ENCODE measurements at regions not wholly inside any gene's neighbourhood (a gene's known extent, or its start where the extent isn't known, plus 50 kb on each side); places are given as distances from the start of the nearest gene placed in this dataset.

GRCh38 chr18:2380101-2380500, 191.2 kb downstream of the METTL4 start:
- no peak for DNase-seq (ENCODE audit: low read depth)

- DNase-seq (ENCODE audit: low read depth): no peak
Observed at GRCh38 chr18:2381539-2381938, 189.8 kb downstream of the METTL4 start.

GRCh38 chr18:2387588-2387987, 183.7 kb downstream of the METTL4 start:
- DNase-seq (ENCODE audit: low read depth): no peak

GRCh38 chr18:2390158-2390557, 181.1 kb downstream of the METTL4 start:
- DNase-seq (ENCODE audit: low read depth): no peak

DNA sequence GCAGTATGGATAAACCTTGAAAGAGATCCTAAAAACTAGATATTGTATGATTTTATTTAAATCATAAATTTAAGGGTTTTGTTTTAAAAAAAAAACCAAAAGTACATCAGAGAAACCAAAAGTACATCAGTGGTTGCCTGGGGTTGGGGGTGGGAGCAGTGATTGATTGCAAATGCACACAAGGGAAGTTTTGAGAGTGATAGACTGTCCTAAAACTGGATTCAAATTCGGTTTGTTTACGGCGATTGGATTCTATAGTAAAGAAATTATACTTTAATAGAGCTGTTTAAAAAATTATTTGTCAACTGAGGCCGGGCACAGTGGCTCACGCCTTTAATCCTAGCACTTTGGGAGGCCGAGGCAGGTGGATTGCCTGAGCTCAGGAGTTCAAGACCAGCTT, 179.8 kb downstream of the METTL4 start:
- no peak for DNase-seq (ENCODE audit: low read depth)

- no peak for DNase-seq (ENCODE audit: low read depth)
Observed at GRCh38 chr18:2392446-2392845, 178.9 kb downstream of the METTL4 start.

DNA sequence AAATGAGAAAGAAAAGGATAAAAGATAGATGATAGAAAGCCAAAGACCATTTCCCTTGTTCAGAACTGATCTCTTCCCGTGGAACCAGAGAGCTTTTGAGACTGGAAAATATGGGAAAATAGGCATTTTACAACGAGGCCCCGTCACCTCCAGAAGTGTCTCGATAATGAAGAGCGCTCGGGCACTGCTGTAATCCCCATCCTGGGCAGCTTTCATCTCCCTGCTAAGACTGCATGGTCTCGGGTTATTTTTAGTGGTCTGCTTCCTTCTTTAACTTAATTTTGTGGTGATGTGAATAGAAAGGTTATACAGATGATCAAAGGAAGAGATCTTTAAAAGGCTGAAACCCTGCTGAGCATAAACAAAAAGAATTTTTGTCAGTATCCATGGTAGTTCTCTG, 176.6 kb downstream of the METTL4 start:
- no peak for DNase-seq (ENCODE audit: low read depth)

DNA sequence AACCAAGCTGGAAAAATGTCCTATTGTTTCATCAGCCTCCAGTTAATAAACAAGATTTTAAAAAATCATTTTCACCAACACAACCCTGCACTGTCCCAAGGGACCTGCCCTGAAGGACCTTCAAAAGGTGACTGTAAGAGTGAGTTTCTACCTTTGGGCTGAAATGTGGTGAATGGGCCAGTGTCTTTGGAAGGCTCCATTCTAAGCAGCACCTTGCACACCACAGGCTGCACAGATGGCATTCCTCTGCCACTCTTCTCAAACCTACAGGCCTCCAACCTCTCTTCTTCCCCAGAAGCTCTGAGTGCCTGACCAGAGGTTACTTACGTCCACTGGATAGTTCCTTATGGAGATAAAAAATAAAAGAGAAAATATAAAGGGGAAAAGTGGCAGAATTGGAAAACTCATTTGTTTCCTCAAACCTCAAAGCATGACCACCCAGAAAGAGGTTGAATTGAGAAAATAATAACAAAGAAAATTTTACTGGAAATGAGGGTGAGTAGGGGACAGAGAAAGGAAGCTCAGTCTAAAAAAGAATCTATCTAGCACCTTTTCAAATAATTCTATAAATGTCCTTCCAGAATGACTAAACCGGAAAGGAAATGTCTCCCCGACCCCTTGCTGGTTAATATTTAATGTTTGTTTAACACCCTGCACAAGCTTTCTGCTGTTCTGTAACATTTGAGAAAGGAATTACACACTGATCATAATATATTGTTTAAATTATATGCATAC, 175.7 kb downstream of the METTL4 start:
- no peak for DNase-seq (ENCODE audit: low read depth)

- no peak for DNase-seq (ENCODE audit: low read depth)
Observed at GRCh38 chr18:2396162-2396505, 175.2 kb downstream of the METTL4 start.

DNA sequence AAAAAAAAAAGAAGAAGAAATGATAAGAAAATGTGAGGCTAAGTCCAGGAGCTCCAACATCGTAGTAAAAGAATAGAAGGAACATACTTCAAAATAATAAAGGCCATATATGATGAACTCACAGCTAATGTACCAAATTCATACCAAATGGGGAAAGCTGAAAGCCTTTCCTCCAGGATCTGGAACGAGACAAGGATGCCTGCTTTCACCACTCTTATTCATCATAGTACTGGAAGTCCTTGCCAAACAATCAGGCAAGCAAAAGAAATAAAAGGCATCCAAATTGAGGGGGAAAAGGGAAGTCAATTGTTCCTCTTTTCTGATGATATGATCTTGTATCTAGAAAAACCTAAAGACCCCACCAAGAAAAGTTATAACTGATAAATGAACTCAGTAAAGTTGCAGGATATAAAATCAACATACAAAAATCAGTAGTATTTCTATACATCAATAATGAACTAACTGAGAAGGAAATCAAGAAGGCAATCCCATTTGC, 170.6 kb downstream of the METTL4 start:
- DNase-seq (ENCODE audit: low read depth): peak; percentile 10

DNA sequence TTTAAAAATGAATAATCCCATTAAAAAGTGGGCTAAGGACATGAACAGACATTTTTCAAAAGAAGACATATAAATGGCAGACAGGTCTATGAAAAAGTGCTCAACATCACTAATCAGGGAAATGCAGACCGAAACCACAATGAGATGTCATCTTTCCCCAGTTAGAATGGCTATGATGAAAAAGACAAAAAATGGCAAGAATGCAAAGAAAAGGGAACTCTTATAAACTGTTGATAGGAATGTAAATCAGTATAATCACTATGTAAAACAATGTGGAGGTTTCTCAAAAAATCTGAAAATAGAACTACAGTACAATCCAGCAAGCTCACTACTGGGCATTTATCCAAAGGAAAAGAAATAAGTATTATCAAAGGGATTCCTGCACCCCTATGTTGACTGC, 169.2 kb downstream of the METTL4 start:
- peak; percentile 56 for DNase-seq (ENCODE audit: low read depth)

DNA sequence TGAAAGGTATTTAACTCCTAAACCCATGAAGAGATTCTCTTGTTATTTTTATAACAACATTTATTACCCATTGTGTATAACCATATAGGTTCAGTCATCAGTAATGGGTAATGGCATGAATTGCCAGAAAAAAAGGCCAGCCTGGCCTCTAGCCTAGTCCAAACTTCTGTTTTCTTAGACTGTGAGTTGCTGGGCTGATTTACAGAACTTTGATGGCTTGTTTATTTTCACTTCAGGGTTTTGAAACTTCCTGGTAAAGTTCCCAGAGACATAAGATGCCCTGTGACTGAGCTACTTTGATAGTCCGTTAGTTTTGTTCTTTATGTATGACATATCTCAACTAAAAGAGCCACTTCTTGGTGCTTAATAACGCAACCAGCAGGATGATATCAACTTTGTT, 164.8 kb downstream of the METTL4 start:
- DNase-seq (ENCODE audit: low read depth): peak; percentile 89

- no peak for DNase-seq (ENCODE audit: low read depth)
Observed at GRCh38 chr18:2407961-2408360, 163.3 kb downstream of the METTL4 start.

GRCh38 chr18:2409906-2410305, 161.4 kb downstream of the METTL4 start:
- no peak for DNase-seq (ENCODE audit: low read depth)

DNA sequence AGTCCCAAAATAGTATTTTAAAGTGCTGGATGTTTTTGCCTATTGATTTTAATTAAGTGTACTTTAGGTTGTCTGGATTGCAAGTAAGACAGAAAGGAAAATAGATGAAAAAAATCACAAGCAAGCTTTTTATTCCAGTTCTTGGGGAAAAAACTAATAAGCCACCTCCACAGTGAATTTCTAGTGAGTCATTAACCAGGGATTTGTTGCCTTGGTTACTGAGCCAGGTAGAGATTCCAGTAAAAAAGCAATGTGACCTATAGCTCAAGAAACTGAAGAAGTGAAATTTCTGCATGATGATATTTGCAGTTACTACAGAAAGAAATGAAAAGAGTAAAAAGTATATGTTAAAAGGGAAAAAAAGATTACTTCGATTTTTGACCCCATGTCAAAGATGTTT, 160.6 kb downstream of the METTL4 start:
- no peak for DNase-seq (ENCODE audit: low read depth)

- peak; percentile 43 for DNase-seq (ENCODE audit: low read depth)
Observed at GRCh38 chr18:2411381-2411960, 159.8 kb downstream of the METTL4 start.

- no peak for DNase-seq (ENCODE audit: low read depth)
Observed at GRCh38 chr18:2412281-2412680, 159.0 kb downstream of the METTL4 start.

DNA sequence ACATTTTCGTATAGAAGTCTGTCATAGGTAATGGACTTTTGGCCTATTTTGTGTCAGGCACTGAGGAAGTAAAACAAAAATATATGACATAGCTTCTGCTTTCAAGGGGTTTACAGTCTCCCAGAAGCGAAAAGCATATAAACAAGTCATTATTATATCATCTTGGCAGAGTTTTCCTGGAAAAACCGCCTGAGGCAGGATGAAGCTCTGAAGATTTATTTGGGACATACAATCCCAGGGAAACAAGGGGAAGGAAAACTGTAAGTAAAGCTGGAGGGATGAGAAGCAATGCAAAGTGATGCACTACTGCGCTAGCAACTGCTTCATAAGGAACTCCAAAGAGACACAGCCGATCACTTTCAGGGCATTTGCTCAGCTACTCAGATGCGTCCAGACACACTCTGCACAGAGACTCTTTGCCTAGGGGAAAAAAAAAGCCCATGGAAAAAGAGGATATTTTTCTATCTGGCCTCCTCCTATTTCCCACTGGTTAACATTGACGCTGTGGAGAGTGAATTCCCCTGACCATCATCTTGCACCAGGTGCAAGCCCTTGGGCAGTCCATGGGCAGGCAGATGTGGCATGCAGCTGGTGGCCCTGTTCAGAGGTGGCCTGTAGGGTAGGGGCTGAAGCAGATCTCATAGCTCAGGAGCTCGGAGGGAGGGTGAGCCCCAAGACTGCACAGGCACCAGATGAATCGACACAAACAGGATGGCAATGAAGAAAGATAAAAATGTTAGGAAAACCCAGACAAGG, 158.1 kb downstream of the METTL4 start:
- no peak for DNase-seq (ENCODE audit: low read depth)

DNA sequence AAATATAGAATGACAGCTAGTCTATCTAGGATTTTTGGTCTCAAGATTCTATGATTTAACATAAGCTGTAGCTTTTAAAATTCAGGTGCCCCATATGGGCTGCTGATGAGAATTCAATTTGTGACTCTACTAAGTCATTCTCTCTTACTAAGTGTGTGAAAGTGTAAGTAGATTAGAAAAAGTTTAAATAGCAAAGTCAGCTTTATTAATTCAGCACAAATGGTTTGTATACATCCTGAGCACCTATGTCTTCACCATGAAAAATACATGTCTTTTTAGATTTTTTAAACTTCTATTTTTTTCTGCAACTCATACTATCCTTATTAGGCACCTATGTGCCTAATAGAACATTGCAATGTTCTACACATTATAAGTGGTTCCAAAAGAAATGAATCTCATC, 157.1 kb downstream of the METTL4 start:
- no peak for DNase-seq (ENCODE audit: low read depth)

DNA sequence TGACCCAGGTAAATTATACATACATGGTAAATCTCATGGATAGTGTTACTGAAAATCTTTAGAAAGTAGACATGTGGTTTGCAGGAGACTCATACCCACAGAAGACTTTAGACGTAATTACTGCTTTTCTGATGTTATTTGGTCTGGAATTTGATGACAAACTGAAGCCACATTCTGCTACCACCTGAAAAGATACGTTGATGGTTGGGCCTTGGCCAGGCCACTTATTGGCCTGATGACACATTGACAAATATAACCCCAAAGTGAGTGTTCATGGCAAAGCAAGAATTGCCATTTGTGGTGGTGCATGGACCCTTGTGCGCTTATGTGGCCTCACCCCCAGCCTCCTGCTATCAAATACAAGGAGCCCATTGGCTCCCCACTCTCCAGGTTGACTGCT, 155.6 kb downstream of the METTL4 start:
- DNase-seq (ENCODE audit: low read depth): no peak

GRCh38 chr18:2417861-2418610, 153.3 kb downstream of the METTL4 start:
- no peak for DNase-seq (ENCODE audit: low read depth)

- DNase-seq (ENCODE audit: low read depth): no peak
Observed at GRCh38 chr18:2420367-2420766, 150.9 kb downstream of the METTL4 start.

- DNase-seq (ENCODE audit: low read depth): no peak
Observed at GRCh38 chr18:2423761-2424160, 147.5 kb downstream of the METTL4 start.
